Lung (tissue), 11 donors: ENCODE measurements at regions not wholly inside any gene's neighbourhood (a gene's known extent, or its start where the extent isn't known, plus 50 kb on each side); places are given as distances from the start of the nearest gene placed in this dataset.
A peak's percentile ranks its signal among the peaks of the same experiment; 100 is the strongest.

ENCODE experiments used
- ATAC-seq: fragments of 200-7000 bp; cut with Tn5 transposase; one replicate; pipeline ENCODE4 v1.9.1; 2020; ENCODE audit warnings: moderate number of reproducible peaks; ENCODE audit not compliant: insufficient read depth, low FRiP score
- DNase-seq, 3 donors: peaks; one replicate each; pipeline ENCODE4 v3.0.0-alpha.2; 2013 to 2017
- H3K27ac ChIP-seq, 2 donors: one replicate each; pipeline ENCODE4 v1.5.1; 2013; ENCODE audit warnings: mild to moderate bottlenecking in 2 of 2, moderate library complexity in 2 of 2, control low read depth in 1 of 2, inconsistent platforms in 1 of 2, low read depth in 1 of 2, low read length in 1 of 2
- H3K27me3 ChIP-seq, 3 donors: one replicate each; pipeline ENCODE4 v1.5.1; 2013; ENCODE audit warnings: low read length in 2 of 3; ENCODE audit not compliant: control insufficient read depth in 3 of 3, insufficient read depth in 3 of 3
- H3K36me3 ChIP-seq, 4 donors: one replicate each; pipeline ENCODE4 v1.5.1; 2013; ENCODE audit warnings: low read length in 4 of 4, mild to moderate bottlenecking in 1 of 4, moderate library complexity in 1 of 4; ENCODE audit not compliant: control insufficient read depth in 4 of 4, insufficient read depth in 4 of 4
- H3K4me1 ChIP-seq, 5 donors: one replicate each; pipeline ENCODE4 v1.5.1; 2013; ENCODE audit warnings: low read length in 5 of 5, mild to moderate bottlenecking in 2 of 5, moderate library complexity in 1 of 5; ENCODE audit not compliant: control insufficient read depth in 5 of 5, insufficient read depth in 5 of 5
- H3K4me3 ChIP-seq: one replicate; pipeline ENCODE4 v1.5.1; 2013; ENCODE audit warnings: mild to moderate bottlenecking, control low read depth, moderate library complexity
- H3K9ac ChIP-seq, 2 donors: one replicate each; pipeline ENCODE4 v1.5.1; 2013; ENCODE audit warnings: low read length in 2 of 2, control low read depth in 1 of 2; ENCODE audit not compliant: insufficient read depth in 1 of 2
- H3K9me3 ChIP-seq, 4 donors: one replicate each; pipeline ENCODE4 v1.5.1; 2013; ENCODE audit warnings: low read length in 3 of 4, mild to moderate bottlenecking in 1 of 4, moderate library complexity in 1 of 4; ENCODE audit not compliant: control insufficient read depth in 4 of 4, insufficient read depth in 3 of 4
- WGBS, 2 donors: extraction: QIAGEN DNeasy Blood & Tissue Kit; methylation state at CpG; one replicate each; pipeline ENCODE4 v1.1.7; 2013; 5-methylcytosine and 5-hydroxymethylcytosine counted together
- TF ChIP-seq, protein P1 (sequence below): IDR thresholded peaks from 2 replicates; pipeline ENCODE4 v1.5.1; 2012; ENCODE audit warnings: mild to moderate bottlenecking; ENCODE audit errors: control extremely low read depth, extremely low read depth
- donor health status: control.
- donor health status: control.
- donor health status: Bipolar disorder and iron deficiency.
- donor health status: healthy.
- donor health status: DM: yes; HTN: yes; CAD: no.

GRCh38 chr2:65856423-65856822 lies 424.0 kb upstream of the SPRED2 start:
- H3K4me3 ChIP-seq = no peak overlapping the region
- no peaks in the 10 kb centered on the region for H3K4me1 ChIP-seq
- TF ChIP-seq, protein P1, sequence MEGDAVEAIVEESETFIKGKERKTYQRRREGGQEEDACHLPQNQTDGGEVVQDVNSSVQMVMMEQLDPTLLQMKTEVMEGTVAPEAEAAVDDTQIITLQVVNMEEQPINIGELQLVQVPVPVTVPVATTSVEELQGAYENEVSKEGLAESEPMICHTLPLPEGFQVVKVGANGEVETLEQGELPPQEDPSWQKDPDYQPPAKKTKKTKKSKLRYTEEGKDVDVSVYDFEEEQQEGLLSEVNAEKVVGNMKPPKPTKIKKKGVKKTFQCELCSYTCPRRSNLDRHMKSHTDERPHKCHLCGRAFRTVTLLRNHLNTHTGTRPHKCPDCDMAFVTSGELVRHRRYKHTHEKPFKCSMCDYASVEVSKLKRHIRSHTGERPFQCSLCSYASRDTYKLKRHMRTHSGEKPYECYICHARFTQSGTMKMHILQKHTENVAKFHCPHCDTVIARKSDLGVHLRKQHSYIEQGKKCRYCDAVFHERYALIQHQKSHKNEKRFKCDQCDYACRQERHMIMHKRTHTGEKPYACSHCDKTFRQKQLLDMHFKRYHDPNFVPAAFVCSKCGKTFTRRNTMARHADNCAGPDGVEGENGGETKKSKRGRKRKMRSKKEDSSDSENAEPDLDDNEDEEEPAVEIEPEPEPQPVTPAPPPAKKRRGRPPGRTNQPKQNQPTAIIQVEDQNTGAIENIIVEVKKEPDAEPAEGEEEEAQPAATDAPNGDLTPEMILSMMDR = no peak
- DNase-seq = no peak
- no peaks in the 10 kb centered on the region for H3K36me3 ChIP-seq
- no peak overlapping the region for H3K9ac ChIP-seq
- no peak overlapping the region for H3K27ac ChIP-seq
- no peaks in the 10 kb centered on the region for H3K27me3 ChIP-seq
- H3K9me3 ChIP-seq = peaks cover 0 to 2% (median 0%) of the 10 kb centered on the region in 4 donors
- no peak for ATAC-seq

GRCh38 chr2:65850695-65851094 lies 418.3 kb upstream of the SPRED2 start:
- TF ChIP-seq, protein P1 = no peak
- H3K4me3 ChIP-seq = no peak overlapping the region
- no peak overlapping the region for H3K9ac ChIP-seq
- H3K27me3 ChIP-seq = no peaks in the 10 kb centered on the region
- no peak overlapping the region for H3K27ac ChIP-seq
- DNase-seq (no peak), ATAC-seq (no peak)
- no peaks in the 10 kb centered on the region for H3K4me1 ChIP-seq
- peaks cover 0 to 2% (median 0%) of the 10 kb centered on the region in 4 donors for H3K9me3 ChIP-seq
- no peaks in the 10 kb centered on the region for H3K36me3 ChIP-seq

DNA sequence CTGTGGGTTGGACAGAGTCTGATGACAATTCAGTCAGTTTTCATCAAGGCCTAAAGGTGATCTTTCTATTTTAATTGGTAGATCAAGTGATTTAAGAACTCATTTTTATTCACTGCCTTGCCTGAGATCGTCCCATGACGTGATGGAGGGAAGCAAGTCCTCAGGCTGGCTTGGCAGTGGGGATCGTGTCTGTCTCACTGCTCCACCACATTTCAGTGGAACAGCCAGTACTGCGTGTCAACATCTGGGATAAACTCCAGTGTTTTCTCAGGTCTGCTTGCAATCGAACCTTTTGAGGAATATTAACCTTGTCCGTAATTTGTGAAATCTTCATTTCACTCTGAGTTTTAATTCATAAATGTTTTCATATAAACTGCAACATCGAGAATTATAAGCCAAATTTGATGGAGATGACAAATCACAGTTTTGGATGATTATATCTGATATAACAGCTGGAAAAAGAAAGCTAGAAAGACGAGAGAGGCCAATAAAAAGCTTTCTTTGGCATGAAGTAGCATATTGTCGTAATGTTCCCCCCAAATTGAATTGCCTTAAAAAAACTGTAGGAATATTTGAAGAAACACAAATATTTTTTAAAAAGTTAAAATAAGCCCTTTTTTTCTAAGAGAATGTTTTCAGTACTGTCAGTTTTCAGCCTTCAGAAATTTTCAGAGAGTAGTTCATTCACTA lies 414.7 kb upstream of the SPRED2 start:
- Histone ChIP-seq H3K27me3 (no peaks in the 10 kb centered on the region), H3K4me1 (peaks cover 0 to 8% (median 0%) of the 10 kb centered on the region in 5 donors), H3K9me3 (no peaks in the 10 kb centered on the region), H3K27ac (no peak overlapping the region), H3K4me3 (no peak overlapping the region), H3K9ac (no peak overlapping the region), H3K36me3 (no peaks in the 10 kb centered on the region)
- no peak for ATAC-seq
- 76 to 88% methylated on average over 9 of the region's 9 CpGs for WGBS, 2 donors
- peak in 1 of 3 donors; percentile 56 for DNase-seq
- TF ChIP-seq, protein P1 = no peak
